SKM-1 treated with dmso at 0.1 percent for 144 hours (cell line): ENCODE measurements at regions not wholly inside any gene's neighbourhood (a gene's known extent, or its start where the extent isn't known, plus 50 kb on each side); places are given as distances from the start of the nearest gene placed in this dataset.
"Not testable (repeated sequence)": the region's sequence is repeated elsewhere in the genome, so short reads cannot be mapped to it uniquely, and the experiment has no call there.

Experiments used
- DNase-seq: peaks from one replicate; lab custom pipeline; 2025; ENCODE audit not compliant: unreplicated experiment; lab: John Stamatoyannopoulos, UW

GRCh38 chr16:5158494-5158893, 60.9 kb upstream of the EEF2KMT start:
- DNase-seq, result no peak

GRCh38 chr16:5156486-5156885, 58.9 kb upstream of the EEF2KMT start:
- DNase-seq, result not testable (repeated sequence)

DNA sequence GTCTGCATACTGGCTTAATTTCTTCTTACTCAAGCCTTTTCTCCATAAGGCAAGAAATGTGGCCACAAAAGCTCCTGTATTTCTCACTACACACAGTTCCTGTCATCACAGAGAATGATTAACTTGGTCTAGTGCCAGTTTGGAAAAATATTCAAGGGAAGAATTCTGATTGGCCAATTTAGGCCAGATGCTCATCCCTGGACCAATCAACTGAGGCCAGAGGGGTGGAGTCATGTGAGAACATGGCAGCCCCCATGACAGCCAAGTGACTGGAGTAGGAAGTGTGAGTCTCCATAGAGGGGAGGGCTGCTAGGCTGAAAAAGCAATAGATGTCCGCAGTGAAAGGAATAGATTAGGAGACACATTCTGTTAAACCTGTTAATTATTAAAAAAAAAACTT, 56.4 kb upstream of the EEF2KMT start:
- DNase-seq, result not testable (repeated sequence)

DNA sequence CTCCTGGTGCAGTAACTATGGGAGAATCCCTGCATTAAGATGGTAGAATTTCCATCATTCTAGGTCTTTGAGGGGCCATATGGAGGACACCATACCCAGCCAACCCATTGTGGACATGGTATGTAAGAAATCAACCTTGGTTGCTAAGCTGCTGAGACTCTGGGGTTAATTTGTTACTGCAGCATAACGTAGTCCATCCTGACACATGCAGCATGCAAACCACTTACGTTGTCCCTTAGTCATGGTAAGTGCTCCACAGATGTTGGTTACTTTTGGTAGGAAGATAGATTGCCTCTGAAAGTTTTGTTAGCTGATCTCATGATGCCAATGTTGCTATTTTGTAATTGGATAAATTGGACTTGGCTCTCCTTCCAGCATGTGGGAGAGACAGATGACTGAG, 53.8 kb upstream of the EEF2KMT start:
- not testable (repeated sequence) for DNase-seq
